Osteoblast (primary cell): ENCODE measurements at regions not wholly inside any gene's neighbourhood (a gene's known extent, or its start where the extent isn't known, plus 50 kb on each side); places are given as distances from the start of the nearest gene placed in this dataset.

Source experiments
- DNase-seq: peaks from one replicate; pipeline ENCODE4 v3.0.0; 2011; ENCODE audit warnings: low spot score, mixed read lengths; ENCODE audit not compliant: insufficient read length; ENCODE audit errors: missing footprints
- H2AFZ ChIP-seq: 2 replicates; pipeline ENCODE4 v1.6.0; 2011; ENCODE audit warnings: mild to moderate bottlenecking, low read length
- H3K27ac ChIP-seq: 2 replicates; pipeline ENCODE4 v1.5.1; 2011; ENCODE audit warnings: mild to moderate bottlenecking, low read depth, low read length, moderate library complexity
- H3K27me3 ChIP-seq: 2 replicates; pipeline ENCODE4 v1.6.0; 2012; ENCODE audit warnings: mild to moderate bottlenecking, control low read depth, inconsistent platforms, low read length, moderate library complexity; ENCODE audit not compliant: insufficient read depth
- H3K36me3 ChIP-seq: 2 replicates; pipeline ENCODE4 v1.5.1; 2011; ENCODE audit warnings: mild to moderate bottlenecking, low read length, control low read depth, moderate library complexity; ENCODE audit not compliant: insufficient read depth
- H3K4me1 ChIP-seq: 2 replicates; pipeline ENCODE4 v1.5.1; 2011; ENCODE audit warnings: mild to moderate bottlenecking, low read length, control low read depth, moderate library complexity; ENCODE audit not compliant: insufficient read depth
- H3K4me2 ChIP-seq: 2 replicates; pipeline ENCODE4 v1.6.0; 2011; ENCODE audit warnings: mild to moderate bottlenecking, low read length; ENCODE audit not compliant: insufficient read depth
- H3K4me3 ChIP-seq: fragments of 200-600 bp; sonication (generic); 3 replicates; pipeline ENCODE4 v1.5.1; 2012; ENCODE audit warnings: mild to moderate bottlenecking, low read length, inconsistent platforms; ENCODE audit not compliant: insufficient read depth
- H3K79me2 ChIP-seq: 2 replicates; pipeline ENCODE4 v1.6.0; 2012; ENCODE audit warnings: mild to moderate bottlenecking, low read length, control low read depth, inconsistent platforms; ENCODE audit not compliant: insufficient read depth
- H3K9me3 ChIP-seq: 2 replicates; pipeline ENCODE4 v1.5.1; 2011; ENCODE audit warnings: low read depth, low read length, control low read depth
- H4K20me1 ChIP-seq: 2 replicates; pipeline ENCODE4 v1.6.0; 2012; ENCODE audit warnings: mild to moderate bottlenecking, low read length, control low read depth; ENCODE audit not compliant: insufficient read depth
- TF ChIP-seq, protein P1 (sequence below): IDR thresholded peaks from 2 replicates; pipeline ENCODE4 v1.5.1; 2011; ENCODE audit warnings: mild to moderate bottlenecking, low read depth, low read length, moderate library complexity; ENCODE audit errors: extremely low read depth

DNA sequence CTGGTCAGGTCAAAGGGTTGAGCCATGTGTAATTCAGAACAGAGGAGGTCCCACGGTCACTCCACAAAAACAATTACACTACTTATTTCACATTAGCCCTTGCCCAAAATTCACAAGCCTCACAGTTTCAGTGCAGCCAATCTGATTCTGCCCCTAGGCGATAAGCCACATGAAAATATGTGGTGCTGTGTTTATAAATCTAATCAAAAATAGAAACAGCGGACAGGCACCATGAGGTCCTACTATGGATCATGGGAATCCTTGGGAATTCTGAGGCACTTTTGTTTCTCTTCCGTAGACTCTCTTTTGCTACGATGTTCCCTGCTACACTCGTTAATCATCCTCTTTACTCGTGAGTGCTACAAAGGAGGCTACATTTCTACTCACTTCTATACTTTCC, 476.1 kb downstream of the TFAP2A start:
- H3K4me2 ChIP-seq: no peak overlapping the region
- no peaks in the 10 kb centered on the region for H3K36me3 ChIP-seq
- no peak overlapping the region for H3K4me3 ChIP-seq
- H3K27ac ChIP-seq: no peak overlapping the region
- no peaks in the 10 kb centered on the region for H3K79me2 ChIP-seq
- no peak overlapping the region for H2AFZ ChIP-seq
- H3K4me1 ChIP-seq: no peaks in the 10 kb centered on the region
- DNase-seq: peak; percentile 42
- H3K9me3 ChIP-seq: no peaks in the 10 kb centered on the region
- H4K20me1 ChIP-seq: no peaks in the 10 kb centered on the region
- no peaks in the 10 kb centered on the region for H3K27me3 ChIP-seq
- TF ChIP-seq, protein P1, sequence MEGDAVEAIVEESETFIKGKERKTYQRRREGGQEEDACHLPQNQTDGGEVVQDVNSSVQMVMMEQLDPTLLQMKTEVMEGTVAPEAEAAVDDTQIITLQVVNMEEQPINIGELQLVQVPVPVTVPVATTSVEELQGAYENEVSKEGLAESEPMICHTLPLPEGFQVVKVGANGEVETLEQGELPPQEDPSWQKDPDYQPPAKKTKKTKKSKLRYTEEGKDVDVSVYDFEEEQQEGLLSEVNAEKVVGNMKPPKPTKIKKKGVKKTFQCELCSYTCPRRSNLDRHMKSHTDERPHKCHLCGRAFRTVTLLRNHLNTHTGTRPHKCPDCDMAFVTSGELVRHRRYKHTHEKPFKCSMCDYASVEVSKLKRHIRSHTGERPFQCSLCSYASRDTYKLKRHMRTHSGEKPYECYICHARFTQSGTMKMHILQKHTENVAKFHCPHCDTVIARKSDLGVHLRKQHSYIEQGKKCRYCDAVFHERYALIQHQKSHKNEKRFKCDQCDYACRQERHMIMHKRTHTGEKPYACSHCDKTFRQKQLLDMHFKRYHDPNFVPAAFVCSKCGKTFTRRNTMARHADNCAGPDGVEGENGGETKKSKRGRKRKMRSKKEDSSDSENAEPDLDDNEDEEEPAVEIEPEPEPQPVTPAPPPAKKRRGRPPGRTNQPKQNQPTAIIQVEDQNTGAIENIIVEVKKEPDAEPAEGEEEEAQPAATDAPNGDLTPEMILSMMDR: no peak

DNA sequence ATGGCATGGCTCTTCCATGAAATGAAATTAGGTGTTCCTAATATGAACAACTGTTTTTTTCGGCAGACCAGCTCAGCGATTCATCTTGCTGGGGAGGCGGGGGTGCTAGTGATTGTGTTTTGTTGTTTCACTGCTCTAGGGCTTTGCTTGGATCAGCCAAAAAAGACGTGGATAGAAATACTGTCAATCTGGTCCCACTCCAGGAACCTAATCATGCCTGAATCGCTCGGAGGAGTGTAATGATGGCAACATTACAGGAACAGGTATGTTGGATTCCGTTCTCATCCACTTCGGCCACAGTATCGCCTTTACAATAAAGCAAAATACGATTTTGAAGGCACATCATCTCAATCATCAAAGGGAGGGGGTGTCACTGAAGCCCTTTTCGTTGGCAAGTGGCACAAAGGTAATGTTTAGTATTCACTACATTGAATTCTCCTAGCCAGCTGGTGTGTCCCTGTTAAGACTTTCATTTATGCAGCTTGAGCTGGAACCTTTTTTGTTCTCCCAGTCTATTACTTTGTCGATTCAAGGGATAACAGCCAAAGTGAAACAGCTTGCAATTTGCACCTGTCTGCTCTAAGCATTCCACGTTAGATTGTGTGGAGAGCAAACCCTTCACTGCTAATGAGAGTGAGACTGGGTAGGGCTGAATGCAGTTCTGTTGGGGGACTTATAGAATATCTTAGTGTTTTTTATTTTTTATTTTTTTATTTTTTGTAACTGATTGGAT, 477.7 kb downstream of the TFAP2A start:
- DNase-seq: no peak
- H3K4me2 ChIP-seq: no peak overlapping the region
- no peaks in the 10 kb centered on the region for H3K4me1 ChIP-seq
- TF ChIP-seq, protein P1: no peak
- no peaks in the 10 kb centered on the region for H4K20me1 ChIP-seq
- H3K27me3 ChIP-seq: no peaks in the 10 kb centered on the region
- no peaks in the 10 kb centered on the region for H3K9me3 ChIP-seq
- no peak overlapping the region for H3K27ac ChIP-seq
- no peak overlapping the region for H3K4me3 ChIP-seq
- no peaks in the 10 kb centered on the region for H3K79me2 ChIP-seq
- H3K36me3 ChIP-seq: no peaks in the 10 kb centered on the region
- no peak overlapping the region for H2AFZ ChIP-seq

DNA sequence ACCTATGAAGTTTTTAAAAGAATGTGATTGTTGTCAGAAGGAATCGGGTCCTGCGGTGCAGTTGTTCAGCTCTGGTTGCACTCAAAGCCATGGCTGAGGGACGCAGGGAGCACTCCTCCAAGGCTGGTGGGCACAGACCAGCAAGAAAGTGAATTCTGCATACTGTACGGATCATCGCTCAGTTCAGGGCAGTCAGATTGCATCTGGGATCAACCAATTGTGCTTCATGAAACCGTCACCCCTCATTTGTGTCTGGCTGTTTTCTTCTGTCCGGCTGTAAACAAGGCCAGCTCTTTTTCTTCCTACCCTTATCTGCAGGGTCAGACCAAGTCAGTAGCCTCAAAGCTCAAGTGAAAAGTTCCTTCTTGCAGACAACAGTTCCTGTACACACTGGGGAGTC, 478.3 kb downstream of the TFAP2A start:
- Histone ChIP-seq H2AFZ (no peak overlapping the region), H3K4me1 (no peaks in the 10 kb centered on the region), H3K4me3 (no peak overlapping the region), H3K27ac (no peak overlapping the region), H3K79me2 (no peaks in the 10 kb centered on the region), H3K9me3 (no peaks in the 10 kb centered on the region), H4K20me1 (no peaks in the 10 kb centered on the region), H3K27me3 (no peaks in the 10 kb centered on the region), H3K4me2 (no peak overlapping the region), H3K36me3 (no peaks in the 10 kb centered on the region)
- TF ChIP-seq, protein P1: no peak
- DNase-seq: no peak

DNA sequence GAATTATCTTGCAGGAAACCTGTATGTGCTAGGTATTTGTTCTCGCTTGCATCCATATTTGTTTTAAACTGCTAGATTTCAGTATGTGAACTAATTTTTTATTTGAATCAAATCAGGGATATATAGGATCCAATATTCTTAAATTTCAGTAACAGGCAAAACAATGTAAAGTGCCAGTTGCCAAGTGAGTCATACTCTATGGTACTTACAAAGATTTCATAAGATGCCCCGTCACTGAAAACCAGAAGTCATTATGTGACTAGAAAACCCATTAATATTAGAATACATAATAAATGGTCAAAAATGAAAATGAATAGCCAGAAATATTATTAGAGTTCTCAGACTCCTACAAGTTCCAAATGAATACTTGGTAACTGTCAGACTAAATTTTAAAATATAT, 481.2 kb downstream of the TFAP2A start:
- Histone ChIP-seq H2AFZ (no peak overlapping the region), H3K4me2 (no peak overlapping the region), H3K9me3 (no peaks in the 10 kb centered on the region), H3K27ac (no peak overlapping the region), H3K4me1 (no peaks in the 10 kb centered on the region), H3K36me3 (no peaks in the 10 kb centered on the region), H3K4me3 (no peak overlapping the region), H3K79me2 (no peaks in the 10 kb centered on the region), H3K27me3 (no peaks in the 10 kb centered on the region), H4K20me1 (no peaks in the 10 kb centered on the region)
- no peak for DNase-seq
- TF ChIP-seq, protein P1: no peak
